ENCODE measurements at regions not wholly inside any gene's neighbourhood (a gene's known extent, or its start where the extent isn't known, plus 50 kb on each side); places are given as distances from the start of the nearest gene placed in this dataset.

DNA sequence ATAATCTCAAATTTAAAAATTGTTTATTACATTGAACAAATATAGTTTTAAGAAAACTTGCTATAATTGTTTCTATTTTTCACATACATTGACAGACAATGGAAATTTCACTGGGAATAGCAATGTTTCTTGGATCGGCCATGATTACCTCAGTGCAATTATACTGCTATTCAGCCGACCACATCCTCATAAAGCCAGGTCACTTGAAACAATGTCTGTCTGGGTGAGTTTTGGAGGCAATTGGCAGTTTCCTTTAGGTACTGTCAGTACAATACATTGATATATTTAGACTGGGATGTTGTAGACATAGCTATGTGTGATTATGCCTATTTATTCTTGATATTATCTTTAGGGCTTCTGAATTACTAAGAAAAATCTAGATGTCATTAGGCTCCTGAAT, 89.5 kb upstream of the VEGFC start:
- no peaks in the 10 kb centered on the region for H3K27me3 ChIP-seq (ENCODE audit: insufficient read depth in 3 of 3, low read length in 2 of 3)
- intact Hi-C loops (cut with DNase I) = no loop called here
- H3K4me3 ChIP-seq = no peak overlapping the region
- H3K27ac ChIP-seq = no peak overlapping the region
- DNase-seq (no peak), ATAC-seq (no peak)
- TF ChIP-seq CTCF (IDR thresholded peaks at IDR 0.05) = no peak
- no peaks in the 10 kb centered on the region for H3K4me1 ChIP-seq
- H3K9me3 ChIP-seq = no peaks in the 10 kb centered on the region
- 67 to 78% (median 73%) methylated on average over 2 of the region's 2 CpGs for WGBS, 3 donors
- H3K36me3 ChIP-seq (ENCODE audit: insufficient read depth in 1 of 2, low read depth in 1 of 2) = no peaks in the 10 kb centered on the region

- no peaks in the 10 kb centered on the region for H3K27me3 ChIP-seq (ENCODE audit: insufficient read depth in 3 of 3, low read length in 2 of 3)
- H3K4me3 ChIP-seq = no peak overlapping the region
- no peak for TF ChIP-seq CTCF (IDR thresholded peaks at IDR 0.05)
- H3K4me1 ChIP-seq = no peaks in the 10 kb centered on the region
- no peak overlapping the region for H3K27ac ChIP-seq
- no peaks in the 10 kb centered on the region for H3K9me3 ChIP-seq
- DNase-seq (no peak), ATAC-seq (no peak)
- 49 to 87% (median 74%) methylated on average over 7 of the region's 7 CpGs for WGBS, 3 donors
- intact Hi-C loops (cut with DNase I) = no loop called here
- H3K36me3 ChIP-seq (ENCODE audit: insufficient read depth in 1 of 2, low read depth in 1 of 2) = no peaks in the 10 kb centered on the region
These were observed 90.4 kb upstream of the VEGFC start for GRCh38 chr4:176883108-176883550.

- no peak for TF ChIP-seq CTCF (IDR thresholded peaks at IDR 0.05)
- Histone ChIP-seq H3K27ac (no peak overlapping the region), H3K36me3 (ENCODE audit: insufficient read depth in 1 of 2, low read depth in 1 of 2) (no peaks in the 10 kb centered on the region), H3K27me3 (ENCODE audit: insufficient read depth in 3 of 3, low read length in 2 of 3) (no peaks in the 10 kb centered on the region), H3K4me1 (no peaks in the 10 kb centered on the region), H3K4me3 (no peak overlapping the region), H3K9me3 (no peaks in the 10 kb centered on the region)
- DNase-seq = no peak
- 50 to 64% (median 51%) methylated on average over 6 of the region's 6 CpGs for WGBS, 3 donors
- no peak for ATAC-seq
- intact Hi-C loops (cut with DNase I) = no loop called here
These were observed 91.1 kb upstream of the VEGFC start for GRCh38 chr4:176883681-176884418.

DNA sequence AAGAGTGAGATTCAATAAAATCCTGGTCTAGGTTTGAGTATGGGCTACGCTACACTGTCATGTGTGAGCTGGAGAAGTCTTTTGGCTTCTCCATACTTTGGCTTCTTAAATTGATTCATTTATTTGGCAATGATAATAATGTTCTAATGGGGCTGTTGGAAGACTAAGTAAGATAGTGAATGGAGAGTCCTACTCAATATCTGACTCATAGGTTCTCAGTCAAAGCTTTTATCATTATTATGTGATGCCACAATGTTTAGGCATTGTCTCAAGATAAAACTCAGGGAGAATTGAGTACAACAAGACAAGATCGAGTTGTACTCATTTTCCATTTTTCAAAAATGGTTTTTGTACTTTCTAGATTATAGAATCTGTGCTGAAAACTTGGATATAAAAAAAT, 92.5 kb upstream of the VEGFC start:
- Histone ChIP-seq H3K27me3 (ENCODE audit: insufficient read depth in 3 of 3, low read length in 2 of 3) (no peaks in the 10 kb centered on the region), H3K9me3 (no peaks in the 10 kb centered on the region), H3K36me3 (ENCODE audit: insufficient read depth in 1 of 2, low read depth in 1 of 2) (no peaks in the 10 kb centered on the region), H3K4me3 (no peak overlapping the region), H3K27ac (no peak overlapping the region), H3K4me1 (no peaks in the 10 kb centered on the region)
- no peak for TF ChIP-seq CTCF (IDR thresholded peaks at IDR 0.05)
- intact Hi-C loops (cut with DNase I) = no loop called here
- WGBS, 3 donors = 74 to 82% (median 80%) methylated on average over 2 of the region's 2 CpGs
- no peak for ATAC-seq
- DNase-seq = no peak

GRCh38 chr4:176886135-176886534, 93.4 kb upstream of the VEGFC start:
- no peaks in the 10 kb centered on the region for H3K4me1 ChIP-seq
- H3K27ac ChIP-seq = no peak overlapping the region
- no peak for TF ChIP-seq CTCF (IDR thresholded peaks at IDR 0.05)
- WGBS, 3 donors = 75 to 83% (median 75%) methylated on average over 3 of the region's 3 CpGs
- DNase-seq = no peak
- no peak for ATAC-seq
- no peaks in the 10 kb centered on the region for H3K36me3 ChIP-seq (ENCODE audit: insufficient read depth in 1 of 2, low read depth in 1 of 2)
- intact Hi-C loops (cut with DNase I) = no loop called here
- H3K9me3 ChIP-seq = no peaks in the 10 kb centered on the region
- no peaks in the 10 kb centered on the region for H3K27me3 ChIP-seq (ENCODE audit: insufficient read depth in 3 of 3, low read length in 2 of 3)
- H3K4me3 ChIP-seq = no peak overlapping the region

Measured in psoas muscle (tissue), 7 donors.